ENCODE measurements at regions not wholly inside any gene's neighbourhood (a gene's known extent, or its start where the extent isn't known, plus 50 kb on each side); places are given as distances from the start of the nearest gene placed in this dataset.

DNA sequence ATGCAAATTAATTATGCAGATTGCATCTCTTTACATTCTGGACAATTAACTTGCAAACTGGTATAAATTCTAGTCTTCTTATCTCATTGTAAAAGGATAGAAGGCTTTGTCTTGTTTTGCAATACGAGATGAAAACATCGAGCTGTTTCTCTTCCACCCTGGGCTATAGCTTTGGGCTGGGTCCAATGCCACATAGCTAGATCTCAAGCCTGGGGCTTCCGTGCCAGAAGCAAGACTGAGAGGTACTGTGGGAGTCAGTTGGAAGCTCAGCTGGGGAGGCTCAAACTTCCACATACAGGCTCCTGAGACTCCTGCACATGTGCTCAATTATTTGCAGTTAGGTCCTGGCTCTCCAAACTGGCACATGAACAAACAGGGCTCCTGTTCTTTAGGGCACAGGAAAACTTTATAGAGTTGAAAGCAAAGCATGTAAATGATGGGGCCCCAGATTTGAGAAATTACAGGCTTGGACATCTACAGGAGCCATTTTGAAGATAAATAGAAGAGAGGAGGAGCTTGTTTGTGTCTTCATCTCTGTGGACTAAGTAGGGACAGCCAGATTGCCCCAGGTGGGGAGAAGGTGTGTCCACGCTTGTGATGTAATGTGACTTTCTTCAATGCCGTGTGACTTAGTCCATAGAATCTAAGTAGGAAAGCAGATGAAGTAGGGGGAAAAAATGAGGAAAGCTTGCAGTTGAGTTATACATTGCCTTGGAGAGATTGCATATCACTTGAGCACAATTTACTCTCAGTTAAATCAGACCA, 65.9 kb upstream of the SIPA1L2 start:
- H3K27me3 ChIP-seq (ENCODE audit: insufficient read depth in 3 of 3, low read length in 2 of 3), result no peaks in the 10 kb centered on the region
- TF ChIP-seq, protein P1, sequence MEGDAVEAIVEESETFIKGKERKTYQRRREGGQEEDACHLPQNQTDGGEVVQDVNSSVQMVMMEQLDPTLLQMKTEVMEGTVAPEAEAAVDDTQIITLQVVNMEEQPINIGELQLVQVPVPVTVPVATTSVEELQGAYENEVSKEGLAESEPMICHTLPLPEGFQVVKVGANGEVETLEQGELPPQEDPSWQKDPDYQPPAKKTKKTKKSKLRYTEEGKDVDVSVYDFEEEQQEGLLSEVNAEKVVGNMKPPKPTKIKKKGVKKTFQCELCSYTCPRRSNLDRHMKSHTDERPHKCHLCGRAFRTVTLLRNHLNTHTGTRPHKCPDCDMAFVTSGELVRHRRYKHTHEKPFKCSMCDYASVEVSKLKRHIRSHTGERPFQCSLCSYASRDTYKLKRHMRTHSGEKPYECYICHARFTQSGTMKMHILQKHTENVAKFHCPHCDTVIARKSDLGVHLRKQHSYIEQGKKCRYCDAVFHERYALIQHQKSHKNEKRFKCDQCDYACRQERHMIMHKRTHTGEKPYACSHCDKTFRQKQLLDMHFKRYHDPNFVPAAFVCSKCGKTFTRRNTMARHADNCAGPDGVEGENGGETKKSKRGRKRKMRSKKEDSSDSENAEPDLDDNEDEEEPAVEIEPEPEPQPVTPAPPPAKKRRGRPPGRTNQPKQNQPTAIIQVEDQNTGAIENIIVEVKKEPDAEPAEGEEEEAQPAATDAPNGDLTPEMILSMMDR (IDR thresholded peaks at IDR 0.05), result no peak
- no peak overlapping the region for H3K27ac ChIP-seq
- no peak overlapping the region for H3K4me3 ChIP-seq
- DNase-seq (no peak), ATAC-seq (no peak)
- no peaks in the 10 kb centered on the region for H3K9me3 ChIP-seq
- no peaks in the 10 kb centered on the region for H3K4me1 ChIP-seq
- no peaks in the 10 kb centered on the region for H3K36me3 ChIP-seq (ENCODE audit: insufficient read depth in 1 of 2, low read depth in 1 of 2)
- intact Hi-C loops (cut with DNase I), result no loop called here
- 39 to 51% (median 50%) methylated on average over 5 of the region's 5 CpGs for WGBS, 3 donors

DNA sequence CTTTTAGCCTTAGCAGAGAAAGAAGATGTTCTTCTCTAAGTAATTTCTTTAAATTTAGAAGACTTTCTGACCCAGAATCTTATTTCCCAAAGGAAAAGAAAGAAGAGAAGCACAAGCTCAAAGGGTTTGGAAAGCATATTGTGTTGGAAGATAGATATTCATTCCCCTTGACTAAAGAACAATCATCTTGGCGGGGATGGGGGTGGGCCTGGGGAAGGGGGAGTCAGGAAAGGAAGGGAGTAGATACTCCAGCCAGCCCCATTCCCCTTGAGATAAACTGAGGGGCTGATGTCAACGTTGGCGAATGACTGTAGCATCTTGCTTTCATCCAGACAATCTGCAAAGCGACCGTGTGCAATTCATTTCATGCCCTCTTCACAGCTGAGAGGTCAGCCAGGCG, 66.5 kb upstream of the SIPA1L2 start:
- intact Hi-C loops (cut with DNase I), result no loop called here
- TF ChIP-seq, protein P1 (IDR thresholded peaks at IDR 0.05), result no peak
- no peaks in the 10 kb centered on the region for H3K36me3 ChIP-seq (ENCODE audit: insufficient read depth in 1 of 2, low read depth in 1 of 2)
- WGBS, 3 donors, result 39 to 59% (median 47%) methylated on average over 6 of the region's 6 CpGs
- H3K4me1 ChIP-seq, result no peaks in the 10 kb centered on the region
- H3K27me3 ChIP-seq (ENCODE audit: insufficient read depth in 3 of 3, low read length in 2 of 3), result no peaks in the 10 kb centered on the region
- ATAC-seq (no peak), DNase-seq (no peak)
- H3K9me3 ChIP-seq, result no peaks in the 10 kb centered on the region
- H3K27ac ChIP-seq, result no peak overlapping the region
- H3K4me3 ChIP-seq, result no peak overlapping the region

DNA sequence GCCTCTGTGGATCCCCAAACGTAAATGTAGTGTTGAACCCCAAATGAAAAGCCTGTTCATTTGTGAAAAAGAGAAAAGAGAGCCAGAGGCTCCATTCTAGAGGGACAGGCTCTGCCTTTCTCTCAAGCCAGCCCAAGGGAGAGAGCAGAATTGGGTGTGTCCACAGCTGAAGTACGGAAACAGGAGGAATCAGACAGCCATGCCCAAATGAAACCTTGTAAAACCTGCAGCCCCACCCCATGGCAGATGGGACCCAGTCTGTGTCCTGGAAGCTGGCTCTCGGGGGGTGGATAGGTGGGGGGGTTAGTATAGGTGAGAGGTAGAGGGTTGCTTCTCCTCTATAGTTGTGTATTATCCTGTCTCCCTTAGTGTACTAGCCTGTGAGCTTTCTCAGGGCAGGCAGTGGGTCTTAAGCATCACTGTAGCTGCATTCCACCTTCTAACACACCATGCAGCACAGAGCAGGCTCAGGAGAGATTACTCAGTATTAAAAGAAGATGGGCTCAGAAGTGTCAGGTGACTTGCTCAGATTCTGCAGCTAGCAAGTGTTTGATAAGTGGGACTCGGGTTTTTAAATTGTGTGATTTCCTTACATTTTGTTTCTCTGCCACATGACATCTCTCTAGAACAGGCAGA, 67.4 kb upstream of the SIPA1L2 start:
- no peaks in the 10 kb centered on the region for H3K4me1 ChIP-seq
- peaks cover 0 to 2% (median 0%) of the 10 kb centered on the region in 3 donors for H3K27me3 ChIP-seq (ENCODE audit: insufficient read depth in 3 of 3, low read length in 2 of 3)
- H3K9me3 ChIP-seq, result no peaks in the 10 kb centered on the region
- no peak overlapping the region for H3K4me3 ChIP-seq
- WGBS, 3 donors, result 68 to 79% (median 74%) methylated on average over 4 of the region's 4 CpGs
- ATAC-seq, result no peak
- no peaks in the 10 kb centered on the region for H3K36me3 ChIP-seq (ENCODE audit: insufficient read depth in 1 of 2, low read depth in 1 of 2)
- TF ChIP-seq, protein P1 (IDR thresholded peaks at IDR 0.05), result no peak
- no peak overlapping the region for H3K27ac ChIP-seq
- no peak for DNase-seq
- intact Hi-C loops (cut with DNase I), result no loop called here

DNA sequence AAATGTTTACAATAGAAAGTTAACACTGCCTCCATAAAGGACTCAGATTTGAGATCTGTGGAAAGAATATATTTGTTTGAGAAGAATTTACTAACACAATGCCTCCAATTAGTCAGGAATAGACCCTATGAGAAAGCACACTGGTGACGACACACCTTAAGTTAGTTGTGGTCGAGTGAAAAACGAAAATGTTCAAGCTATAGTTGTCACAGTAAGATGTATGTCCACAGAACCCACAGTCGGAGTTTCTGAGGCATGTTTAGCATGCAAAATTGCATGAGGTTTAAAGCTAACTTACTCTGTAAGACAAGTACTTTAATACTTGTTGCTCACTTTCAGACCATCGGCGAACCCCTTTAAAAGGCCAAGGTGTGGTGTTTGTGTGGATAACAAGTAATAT, 69.9 kb upstream of the SIPA1L2 start:
- Histone ChIP-seq H3K4me3 (no peak overlapping the region), H3K4me1 (peaks cover under 1% of the 10 kb centered on the region), H3K36me3 (ENCODE audit: insufficient read depth in 1 of 2, low read depth in 1 of 2) (no peaks in the 10 kb centered on the region), H3K9me3 (no peaks in the 10 kb centered on the region), H3K27ac (no peak overlapping the region), H3K27me3 (ENCODE audit: insufficient read depth in 3 of 3, low read length in 2 of 3) (peaks cover 0 to 2% (median 0%) of the 10 kb centered on the region in 3 donors)
- DNase-seq (no peak), ATAC-seq (no peak)
- WGBS, 3 donors, result 89 to 94% (median 94%) methylated on average over 6 of the region's 6 CpGs
- intact Hi-C loops (cut with DNase I), result no loop called here
- TF ChIP-seq, protein P1 (IDR thresholded peaks at IDR 0.05), result no peak
